Astrocyte (in vitro differentiated cells and primary cell): ENCODE measurements at regions not wholly inside any gene's neighbourhood (a gene's known extent, or its start where the extent isn't known, plus 50 kb on each side); places are given as distances from the start of the nearest gene placed in this dataset.

ENCODE experiments used
- DNase-seq: peaks from one replicate; pipeline ENCODE4 v3.0.0-alpha.2; 2010; ENCODE audit warnings: low read depth
- FAIRE-seq: peaks from 2 replicates; lab custom pipeline; 2011; peaks lifted over from hg19 to GRCh38; lab: Jason Lieb, UNC
- H2AFZ ChIP-seq: 2 replicates; pipeline ENCODE4 v1.6.0; 2012; ENCODE audit warnings: low read depth, low read length, inconsistent platforms
- H3K27ac ChIP-seq: 2 replicates; pipeline ENCODE4 v1.5.1; 2011; ENCODE audit warnings: low read depth, low read length, inconsistent platforms
- H3K27me3 ChIP-seq: 2 replicates; pipeline ENCODE4 v1.6.0; 2011; ENCODE audit warnings: low read length, inconsistent platforms; ENCODE audit not compliant: insufficient read depth
- H3K36me3 ChIP-seq: 2 replicates; pipeline ENCODE4 v1.5.1; 2011; ENCODE audit warnings: low read length, inconsistent platforms; ENCODE audit not compliant: insufficient read depth
- H3K4me1 ChIP-seq: 2 replicates; pipeline ENCODE4 v1.5.1; 2011; ENCODE audit warnings: low read length, inconsistent platforms; ENCODE audit not compliant: insufficient read depth
- H3K4me2 ChIP-seq: 2 replicates; pipeline ENCODE4 v1.6.0; 2012; ENCODE audit warnings: low read length, inconsistent platforms
- H3K4me3 ChIP-seq: 2 replicates; pipeline ENCODE4 v1.5.1; 2011; ENCODE audit warnings: low read depth, mild to moderate bottlenecking, low read length, inconsistent platforms; ENCODE audit not compliant: insufficient read depth
- H3K79me2 ChIP-seq: 2 replicates; pipeline ENCODE4 v1.6.0; 2012; ENCODE audit warnings: mild to moderate bottlenecking, low read length, inconsistent platforms; ENCODE audit not compliant: insufficient read depth
- H3K9ac ChIP-seq: 2 replicates; pipeline ENCODE4 v1.6.0; 2012; ENCODE audit warnings: mild to moderate bottlenecking, low read length, inconsistent platforms
- H3K9me3 ChIP-seq: 2 replicates; pipeline ENCODE4 v1.5.1; 2012; ENCODE audit warnings: low read depth, mild to moderate bottlenecking, low read length, inconsistent platforms; ENCODE audit not compliant: insufficient read depth
- H4K20me1 ChIP-seq: 2 replicates; pipeline ENCODE4 v1.6.0; 2012; ENCODE audit warnings: low read length, inconsistent platforms; ENCODE audit not compliant: insufficient read depth
- H3K27ac Mint-ChIP-seq: one replicate; pipeline ENCODE4 v1.8.0; 2021; ENCODE audit warnings: mild to moderate bottlenecking, mixed read lengths; ENCODE audit not compliant: unreplicated experiment
- H3K27me3 Mint-ChIP-seq: one replicate; pipeline ENCODE4 v1.8.0; 2021; ENCODE audit warnings: low read depth, mixed read lengths; ENCODE audit not compliant: unreplicated experiment
- H3K36me3 Mint-ChIP-seq: one replicate; pipeline ENCODE4 v1.8.0; 2021; ENCODE audit warnings: low read depth, mixed read lengths; ENCODE audit not compliant: unreplicated experiment
- H3K4me1 Mint-ChIP-seq: one replicate; pipeline ENCODE4 v1.8.0; 2021; ENCODE audit warnings: low read depth, mixed read lengths; ENCODE audit not compliant: unreplicated experiment
- H3K4me3 Mint-ChIP-seq: one replicate; pipeline ENCODE4 v1.8.0; 2021; ENCODE audit warnings: mild to moderate bottlenecking, moderate library complexity, mixed read lengths; ENCODE audit not compliant: unreplicated experiment
- H3K9me3 Mint-ChIP-seq: one replicate; pipeline ENCODE4 v1.8.0; 2021; ENCODE audit warnings: mild to moderate bottlenecking, mixed read lengths; ENCODE audit not compliant: unreplicated experiment
- CTCF ChIP-seq: IDR thresholded peaks from 2 replicates; pipeline ENCODE4 v1.5.1; 2011; ENCODE audit warnings: low read depth, mild to moderate bottlenecking, inconsistent platforms, low read length, moderate library complexity; ENCODE audit not compliant: insufficient read depth
- EZH2 ChIP-seq: IDR thresholded peaks from 2 replicates; pipeline ENCODE4 v1.6.1; 2012; ENCODE audit warnings: mild to moderate bottlenecking, low read length, inconsistent platforms; ENCODE audit not compliant: insufficient read depth

GRCh38 chr2:129129087-129129486, 810.4 kb upstream of the HS6ST1 start:
- no peaks in the 10 kb centered on the region for H3K27me3 Mint-ChIP-seq
- Histone ChIP-seq H3K4me1 (no peaks in the 10 kb centered on the region), H3K9ac (no peak overlapping the region), H3K27ac (no peak overlapping the region), H3K4me3 (no peak overlapping the region), H3K27me3 (no peaks in the 10 kb centered on the region), H4K20me1 (no peaks in the 10 kb centered on the region), H3K36me3 (no peaks in the 10 kb centered on the region), H3K4me2 (no peak overlapping the region), H3K9me3 (no peaks in the 10 kb centered on the region), H3K79me2 (no peaks in the 10 kb centered on the region), H2AFZ (no peak overlapping the region)
- H3K27ac Mint-ChIP-seq: no peak overlapping the region
- H3K9me3 Mint-ChIP-seq: peaks cover 3% of the 10 kb centered on the region
- no peak overlapping the region for H3K4me3 Mint-ChIP-seq
- H3K4me1 Mint-ChIP-seq: no peaks in the 10 kb centered on the region
- FAIRE-seq (no peak), DNase-seq (no peak)
- no peaks in the 10 kb centered on the region for H3K36me3 Mint-ChIP-seq
- TF ChIP-seq EZH2 (no peak), CTCF (no peak)

- Histone ChIP-seq H3K27me3 (no peaks in the 10 kb centered on the region), H3K9ac (no peak overlapping the region), H2AFZ (no peak overlapping the region), H4K20me1 (no peaks in the 10 kb centered on the region), H3K36me3 (no peaks in the 10 kb centered on the region), H3K27ac (no peak overlapping the region), H3K4me2 (no peak overlapping the region), H3K4me1 (no peaks in the 10 kb centered on the region), H3K9me3 (no peaks in the 10 kb centered on the region), H3K4me3 (no peak overlapping the region), H3K79me2 (no peaks in the 10 kb centered on the region)
- Mint-ChIP-seq H3K4me3 (no peak overlapping the region), H3K4me1 (no peaks in the 10 kb centered on the region), H3K36me3 (no peaks in the 10 kb centered on the region), H3K27me3 (no peaks in the 10 kb centered on the region), H3K9me3 (no peaks in the 10 kb centered on the region), H3K27ac (no peak overlapping the region)
- TF ChIP-seq CTCF (no peak), EZH2 (no peak)
- DNase-seq (no peak), FAIRE-seq (no peak)
Measured at GRCh38 chr2:129133692-129134641, 815.3 kb upstream of the HS6ST1 start.

- Histone ChIP-seq H3K4me1 (no peaks in the 10 kb centered on the region), H3K9me3 (no peaks in the 10 kb centered on the region), H3K9ac (no peak overlapping the region), H3K27me3 (no peaks in the 10 kb centered on the region), H3K79me2 (no peaks in the 10 kb centered on the region), H3K36me3 (no peaks in the 10 kb centered on the region), H2AFZ (no peak overlapping the region), H3K4me3 (no peak overlapping the region), H4K20me1 (no peaks in the 10 kb centered on the region), H3K4me2 (no peak overlapping the region), H3K27ac (no peak overlapping the region)
- FAIRE-seq (no peak), DNase-seq (no peak)
- TF ChIP-seq CTCF (no peak), EZH2 (no peak)
- Mint-ChIP-seq H3K9me3 (no peaks in the 10 kb centered on the region), H3K27me3 (no peaks in the 10 kb centered on the region), H3K27ac (no peak overlapping the region), H3K36me3 (no peaks in the 10 kb centered on the region), H3K4me1 (no peaks in the 10 kb centered on the region), H3K4me3 (no peak overlapping the region)
Measured at GRCh38 chr2:129135017-129135416, 816.3 kb upstream of the HS6ST1 start.
